Left lung (tissue), 4 donors: ENCODE measurements at regions not wholly inside any gene's neighbourhood (a gene's known extent, or its start where the extent isn't known, plus 50 kb on each side); places are given as distances from the start of the nearest gene placed in this dataset.
"Not testable (repeated sequence)": the region's sequence is repeated elsewhere in the genome, so short reads cannot be mapped to it uniquely, and the experiment has no call there.

Experiments
- ATAC-seq: fragments of 200-7000 bp; cut with Tn5 transposase; one replicate; pipeline ENCODE4 v1.9.1; 2020; ENCODE audit warnings: moderate library complexity
- DNase-seq, 4 donors: peaks; one replicate each; pipeline ENCODE4 v3.0.0-alpha.2; 2013 to 2020
- H3K27ac ChIP-seq, 2 donors: fragments of 200-600 bp; sonication (generic) in 1 of 2; one replicate each; pipeline versions ENCODE4 v1.5.0 to v1.8.0; 2020 to 2021
- H3K27me3 ChIP-seq, 2 donors: fragments of 200-600 bp; sonication (generic) in 1 of 2; one replicate each; pipeline versions ENCODE4 v1.5.0 to v1.8.0; 2020 to 2021
- H3K36me3 ChIP-seq, 2 donors: fragments of 200-600 bp; sonication (generic) in 1 of 2; one replicate each; pipeline versions ENCODE4 v1.5.0 to v1.8.0; 2020 to 2021
- H3K4me1 ChIP-seq, 2 donors: fragments of 200-600 bp; one replicate each; pipeline ENCODE4 v1.8.0; 2021
- H3K4me3 ChIP-seq, 2 donors: fragments of 200-600 bp; sonication (generic) in 1 of 2; one replicate each; pipeline versions ENCODE4 v1.5.0 to v1.8.0; 2020 to 2021; ENCODE audit warnings: mild to moderate bottlenecking in 1 of 2
- H3K9me3 ChIP-seq, 2 donors: fragments of 200-600 bp; sonication (generic) in 1 of 2; one replicate each; pipeline versions ENCODE4 v1.5.0 to v1.8.0; 2020 to 2021
- intact Hi-C, 2 donors: fragments of 100-400 bp; cut with DNase I; formaldehyde crosslinking; loops; one replicate each; pipeline versions ENCODE4 v1.11.2 to v1.14.2; 2022
- TF ChIP-seq, protein P1 (sequence below), 2 donors: fragments of 200-600 bp; sonication (generic) in 1 of 2; IDR thresholded peaks; one replicate each; pipeline versions ENCODE4 v1.5.0 to v1.8.0; 2021; ENCODE audit warnings: antibody characterized with exemption in 2 of 2
- donor health status: DM: no; HTN: yes; CAD: no.
- donor health status: DM: no; HTN: no; CAD: no.

- TF ChIP-seq, protein P1, sequence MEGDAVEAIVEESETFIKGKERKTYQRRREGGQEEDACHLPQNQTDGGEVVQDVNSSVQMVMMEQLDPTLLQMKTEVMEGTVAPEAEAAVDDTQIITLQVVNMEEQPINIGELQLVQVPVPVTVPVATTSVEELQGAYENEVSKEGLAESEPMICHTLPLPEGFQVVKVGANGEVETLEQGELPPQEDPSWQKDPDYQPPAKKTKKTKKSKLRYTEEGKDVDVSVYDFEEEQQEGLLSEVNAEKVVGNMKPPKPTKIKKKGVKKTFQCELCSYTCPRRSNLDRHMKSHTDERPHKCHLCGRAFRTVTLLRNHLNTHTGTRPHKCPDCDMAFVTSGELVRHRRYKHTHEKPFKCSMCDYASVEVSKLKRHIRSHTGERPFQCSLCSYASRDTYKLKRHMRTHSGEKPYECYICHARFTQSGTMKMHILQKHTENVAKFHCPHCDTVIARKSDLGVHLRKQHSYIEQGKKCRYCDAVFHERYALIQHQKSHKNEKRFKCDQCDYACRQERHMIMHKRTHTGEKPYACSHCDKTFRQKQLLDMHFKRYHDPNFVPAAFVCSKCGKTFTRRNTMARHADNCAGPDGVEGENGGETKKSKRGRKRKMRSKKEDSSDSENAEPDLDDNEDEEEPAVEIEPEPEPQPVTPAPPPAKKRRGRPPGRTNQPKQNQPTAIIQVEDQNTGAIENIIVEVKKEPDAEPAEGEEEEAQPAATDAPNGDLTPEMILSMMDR (IDR thresholded peaks at IDR 0.05) = no peak
These were observed 347.1 kb downstream of the FBXW7 start for GRCh38 chr4:152188801-152189200.

GRCh38 chr4:152187693-152188092 is 348.2 kb downstream of the FBXW7 start:
- no peak overlapping the region for H3K27ac ChIP-seq
- no peak for ATAC-seq
- intact Hi-C loops = no loop called here
- no peak for DNase-seq
- H3K4me1 ChIP-seq = no peaks in the 10 kb centered on the region
- TF ChIP-seq, protein P1 (IDR thresholded peaks at IDR 0.05) = no peak
- no peaks in the 10 kb centered on the region for H3K9me3 ChIP-seq
- H3K4me3 ChIP-seq = no peak overlapping the region
- H3K36me3 ChIP-seq = no peaks in the 10 kb centered on the region
- H3K27me3 ChIP-seq = no peaks in the 10 kb centered on the region

More at GRCh38 chr4:152188801-152189200, 347.1 kb downstream of the FBXW7 start:
- no peaks in the 10 kb centered on the region for H3K27me3 ChIP-seq
- no peaks in the 10 kb centered on the region for H3K4me1 ChIP-seq
- H3K36me3 ChIP-seq = no peaks in the 10 kb centered on the region
- intact Hi-C loops = no loop called here
- no peaks in the 10 kb centered on the region for H3K9me3 ChIP-seq
- ATAC-seq (no peak), DNase-seq (no peak)
- H3K4me3 ChIP-seq = no peak overlapping the region
- H3K27ac ChIP-seq = no peak overlapping the region

- Histone ChIP-seq H3K27me3 (no peaks in the 10 kb centered on the region), H3K4me1 (no peaks in the 10 kb centered on the region), H3K4me3 (no peak overlapping the region), H3K36me3 (no peaks in the 10 kb centered on the region), H3K27ac (no peak overlapping the region), H3K9me3 (no peaks in the 10 kb centered on the region)
- no peak for ATAC-seq
- TF ChIP-seq, protein P1 (IDR thresholded peaks at IDR 0.05) = no peak
- no peak for DNase-seq
- intact Hi-C loops = no loop called here
These were observed 349.9 kb downstream of the FBXW7 start for GRCh38 chr4:152185786-152186550.

- no peaks in the 10 kb centered on the region for H3K4me1 ChIP-seq
- no peaks in the 10 kb centered on the region for H3K27me3 ChIP-seq
- no peak overlapping the region for H3K4me3 ChIP-seq
- no peak for DNase-seq
- H3K36me3 ChIP-seq = no peaks in the 10 kb centered on the region
- TF ChIP-seq, protein P1 (IDR thresholded peaks at IDR 0.05) = no peak
- no peak overlapping the region for H3K27ac ChIP-seq
- intact Hi-C loops = no loop called here
- H3K9me3 ChIP-seq = no peaks in the 10 kb centered on the region
- no peak for ATAC-seq
These were observed 354.7 kb downstream of the FBXW7 start for GRCh38 chr4:152181150-152181549.

- intact Hi-C loops = no loop called here
- no peak for ATAC-seq
These were observed 355.5 kb downstream of the FBXW7 start for GRCh38 chr4:152180369-152180768.

DNA sequence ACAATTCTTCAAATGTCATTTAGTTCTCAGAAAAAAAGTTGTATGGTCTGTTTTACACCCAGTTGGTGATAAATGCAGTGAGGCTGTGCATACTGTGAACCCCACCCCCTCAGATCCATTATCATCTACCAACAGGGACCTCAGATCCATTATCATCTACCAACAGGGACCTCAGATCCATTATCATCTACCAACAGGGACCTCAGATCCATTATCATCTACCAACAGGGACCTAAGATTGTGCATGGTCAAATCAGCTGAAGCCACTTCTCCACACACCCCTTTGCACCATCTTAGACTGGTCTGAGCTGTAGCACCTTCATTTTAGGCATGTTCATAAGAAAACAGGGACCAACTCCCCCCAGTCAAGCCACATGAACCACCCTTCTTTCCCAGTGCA is 358.4 kb downstream of the FBXW7 start:
- DNase-seq, intact Hi-C loops, H3K27me3 ChIP-seq, H3K36me3 ChIP-seq, ATAC-seq, H3K4me1 ChIP-seq, H3K4me3 ChIP-seq, H3K9me3 ChIP-seq, H3K27ac ChIP-seq: not testable (repeated sequence)

More at GRCh38 chr4:152180369-152180768, 355.5 kb downstream of the FBXW7 start:
- TF ChIP-seq, protein P1 (IDR thresholded peaks at IDR 0.05) = no peak
- Histone ChIP-seq H3K4me1 (no peaks in the 10 kb centered on the region), H3K27ac (no peak overlapping the region), H3K4me3 (no peak overlapping the region), H3K36me3 (no peaks in the 10 kb centered on the region), H3K9me3 (no peaks in the 10 kb centered on the region), H3K27me3 (no peaks in the 10 kb centered on the region)
- DNase-seq = no peak
